Amniotic stem cell (primary cell): ENCODE measurements at regions not wholly inside any gene's neighbourhood (a gene's known extent, or its start where the extent isn't known, plus 50 kb on each side); places are given as distances from the start of the nearest gene placed in this dataset.

ENCODE experiments used
- DNase-seq: peaks from one replicate; lab custom pipeline; 2025; lab: John Stamatoyannopoulos, UW

- no peak for DNase-seq
Measured at GRCh38 chrX:20322887-20323286, 56.2 kb upstream of the RPS6KA3 start.

GRCh38 chrX:20320461-20321159, 53.9 kb upstream of the RPS6KA3 start:
- no peak for DNase-seq

GRCh38 chrX:20319054-20319453, 52.3 kb upstream of the RPS6KA3 start:
- no peak for DNase-seq

- DNase-seq = no peak
Measured at GRCh38 chrX:20317873-20318272, 51.2 kb upstream of the RPS6KA3 start.
